Activated CD4-positive, alpha-beta T cell treated with anti-CD3 and anti-CD28 coated beads, Interleukin-2, Interleukin-4, amounts not matched to agents 100 ng/mL and 50 ng/mL, durations not matched to agents 16 hours and 8 hours (primary cell): ENCODE measurements at regions not wholly inside any gene's neighbourhood (a gene's known extent, or its start where the extent isn't known, plus 50 kb on each side); places are given as distances from the start of the nearest gene placed in this dataset.

Source experiments
- DNase-seq: peaks from one replicate; pipeline ENCODE4 v3.0.0-alpha.2; 2020; ENCODE audit warnings: low spot score

GRCh38 chr18:37653618-37654017 lies 88.0 kb upstream of the CELF4 start:
- no peak for DNase-seq

- no peak for DNase-seq
These were observed 84.3 kb upstream of the CELF4 start for GRCh38 chr18:37649930-37650329.

- no peak for DNase-seq
These were observed 83.8 kb upstream of the CELF4 start for GRCh38 chr18:37649416-37649815.

GRCh38 chr18:37641573-37641972 lies 76.0 kb upstream of the CELF4 start:
- DNase-seq = no peak

- DNase-seq = no peak
These were observed 74.9 kb upstream of the CELF4 start for GRCh38 chr18:37640504-37640903.

GRCh38 chr18:37639846-37640245 lies 74.2 kb upstream of the CELF4 start:
- no peak for DNase-seq

GRCh38 chr18:37637478-37637850 lies 71.9 kb upstream of the CELF4 start:
- DNase-seq = no peak

- no peak for DNase-seq
These were observed 71.4 kb upstream of the CELF4 start for GRCh38 chr18:37636831-37637477.

GRCh38 chr18:37634516-37634915 lies 68.9 kb upstream of the CELF4 start:
- DNase-seq = no peak

GRCh38 chr18:37631422-37631821 lies 65.8 kb upstream of the CELF4 start:
- no peak for DNase-seq

GRCh38 chr18:37630334-37630733 lies 64.7 kb upstream of the CELF4 start:
- DNase-seq = no peak

GRCh38 chr18:37628470-37629220 lies 63.0 kb upstream of the CELF4 start:
- no peak for DNase-seq

- DNase-seq = no peak
These were observed 58.7 kb upstream of the CELF4 start for GRCh38 chr18:37624318-37624717.

- no peak for DNase-seq
These were observed 54.4 kb upstream of the CELF4 start for GRCh38 chr18:37619964-37620363.

GRCh38 chr18:37617623-37618022 lies 52.0 kb upstream of the CELF4 start:
- DNase-seq = no peak
